ENCODE measurements at regions not wholly inside any gene's neighbourhood (a gene's known extent, or its start where the extent isn't known, plus 50 kb on each side); places are given as distances from the start of the nearest gene placed in this dataset.

DNA sequence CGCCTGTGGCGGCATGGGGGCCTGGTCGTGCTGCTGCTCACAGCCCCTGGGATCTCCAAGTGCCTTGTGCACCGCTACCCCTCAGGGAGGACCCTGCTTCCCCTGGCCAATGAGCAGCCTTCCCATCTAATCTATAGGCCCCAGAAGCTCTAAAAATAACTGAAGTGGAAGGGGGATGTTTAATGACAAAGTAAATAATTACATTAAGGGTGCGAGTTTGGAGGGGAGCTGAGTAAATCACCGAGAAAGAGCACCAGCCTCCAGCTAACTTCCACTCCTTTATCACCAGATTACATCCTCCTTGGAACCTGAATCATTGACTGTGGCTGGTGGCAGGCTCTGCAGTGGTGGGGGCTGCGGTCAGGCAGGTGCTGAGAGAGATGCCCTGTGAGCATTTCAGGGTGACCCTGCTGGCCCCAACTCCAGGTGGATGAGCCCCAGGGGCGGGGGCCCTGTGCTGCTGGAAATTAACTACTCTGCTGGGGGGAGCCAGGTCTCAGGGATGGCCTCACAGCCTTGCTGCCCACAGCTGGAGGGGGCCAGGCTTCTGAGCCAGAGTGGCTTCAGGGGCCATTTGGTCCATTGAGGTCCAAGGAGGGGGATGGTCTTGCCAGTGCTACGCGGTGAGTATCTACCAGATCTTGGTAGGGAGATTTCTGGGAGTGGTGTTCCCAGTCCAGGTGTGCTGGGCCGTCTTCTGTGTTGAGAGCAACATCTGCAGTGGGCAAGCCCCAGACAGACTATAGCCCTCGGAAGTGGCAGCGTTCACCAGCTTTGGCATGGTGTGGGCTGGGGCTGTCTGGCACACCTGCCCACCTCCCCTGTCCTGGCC lies 74.2 kb downstream of the GLI2 start:
- no peak for DNase-seq

DNA sequence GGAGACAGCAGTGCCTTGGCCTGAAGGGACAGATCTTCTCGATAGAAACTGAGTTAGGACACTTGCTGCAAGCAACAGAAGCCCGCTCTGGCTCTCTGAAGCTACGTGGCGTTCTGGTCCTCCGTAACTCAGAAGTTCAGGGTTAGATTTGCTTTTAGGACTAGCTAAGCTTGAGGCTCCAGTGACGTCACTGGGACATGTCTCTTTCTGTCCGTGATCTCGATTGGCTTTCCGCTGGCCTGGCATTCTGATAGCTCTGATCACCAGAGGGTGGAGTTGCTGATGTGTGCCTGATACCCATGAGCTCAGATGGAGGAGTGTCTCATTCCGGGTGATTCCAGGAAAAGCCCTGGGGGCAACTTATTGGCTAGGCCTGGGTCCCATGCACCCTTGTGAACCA lies 75.0 kb downstream of the GLI2 start:
- no peak for DNase-seq

DNA sequence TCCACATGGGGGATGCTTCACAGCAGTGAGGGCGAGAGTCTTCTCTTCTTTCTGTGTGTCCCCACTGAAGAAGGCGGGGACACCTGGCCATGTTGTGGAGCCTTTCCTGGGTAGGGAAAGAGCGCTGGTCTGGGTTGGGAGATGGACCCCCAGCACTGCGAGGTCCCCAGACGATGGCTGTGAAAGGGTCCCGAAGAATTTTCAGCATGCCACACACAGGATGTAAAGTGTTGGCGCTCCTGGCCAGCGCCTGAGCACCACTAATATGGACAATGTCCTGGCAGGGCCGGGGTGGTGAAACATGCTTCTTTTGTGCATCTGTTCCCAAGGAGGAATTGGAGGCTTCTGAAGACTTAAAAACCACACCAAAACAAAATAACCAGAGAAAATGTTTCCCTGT lies 77.2 kb downstream of the GLI2 start:
- DNase-seq, result no peak

DNA sequence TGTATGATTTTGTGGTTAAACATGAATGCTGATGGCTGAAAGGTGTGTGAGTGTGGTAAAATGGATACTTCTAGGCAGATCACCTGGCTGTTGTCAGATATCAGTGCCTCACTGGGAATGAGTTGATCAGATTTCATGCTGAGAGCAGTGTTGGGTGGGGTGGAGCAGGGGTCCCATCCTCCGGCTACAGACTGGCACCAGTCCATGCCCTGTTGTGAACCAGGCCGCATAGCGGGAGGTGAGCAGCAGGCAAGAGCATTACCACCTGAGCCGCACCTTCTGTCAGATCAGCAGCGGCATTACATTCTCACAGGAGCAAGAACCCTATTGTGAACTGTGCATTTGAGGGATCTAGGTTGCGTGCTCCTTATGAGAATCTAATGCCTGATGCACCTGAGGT lies 78.7 kb downstream of the GLI2 start:
- DNase-seq, result no peak

DNA sequence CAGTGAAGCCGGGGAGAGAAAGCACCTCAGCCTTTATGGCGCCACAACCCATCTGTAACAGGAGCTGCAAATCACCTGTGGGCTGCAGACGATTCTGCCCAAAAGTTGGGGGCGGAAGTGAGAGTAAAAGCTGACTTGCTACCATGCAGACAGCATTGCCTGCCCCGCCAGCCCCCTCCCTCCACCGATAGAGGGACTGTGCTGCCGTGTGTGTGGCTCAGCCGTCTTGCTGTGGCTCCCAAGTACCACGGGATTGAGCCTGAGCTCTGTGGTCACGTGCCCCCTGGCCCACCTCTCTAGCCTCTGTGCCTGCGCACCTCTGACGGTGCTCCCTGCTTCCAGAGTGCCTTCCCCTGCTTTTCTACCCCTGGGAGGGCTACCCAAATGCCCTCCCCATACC lies 79.6 kb downstream of the GLI2 start:
- no peak for DNase-seq

GRCh38 chr2:120817136-120817955 lies 81.7 kb downstream of the GLI2 start:
- DNase-seq, result no peak

GRCh38 chr2:120817956-120818325 lies 82.3 kb downstream of the GLI2 start:
- DNase-seq, result no peak

DNA sequence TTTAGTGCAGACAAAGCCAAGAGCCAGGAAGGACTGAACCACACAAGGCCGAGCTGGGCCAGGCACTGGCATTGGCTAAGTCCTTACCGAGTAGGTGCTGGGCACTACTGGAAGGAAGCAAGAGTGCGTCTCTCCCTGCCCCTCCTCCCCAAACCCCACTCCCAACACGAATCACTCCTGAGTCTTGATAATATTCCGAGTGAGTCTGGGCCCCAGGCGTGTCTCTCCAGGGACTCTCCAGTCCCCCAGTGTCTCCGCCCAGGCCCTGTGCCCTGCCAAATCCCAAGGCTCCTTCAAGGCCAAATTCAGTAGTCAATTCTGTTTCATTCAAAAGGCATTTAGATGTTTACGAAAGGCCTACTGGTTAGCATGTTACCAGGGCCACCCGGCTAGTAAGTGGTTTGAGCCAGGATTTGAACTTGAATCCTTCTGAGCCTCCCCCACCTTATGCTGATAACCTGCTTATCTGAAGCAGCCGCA lies 82.8 kb downstream of the GLI2 start:
- no peak for DNase-seq

- DNase-seq, result no peak
Observed at GRCh38 chr2:120819720-120820210, 84.1 kb downstream of the GLI2 start.

- no peak for DNase-seq
Observed at GRCh38 chr2:120820263-120820952, 84.7 kb downstream of the GLI2 start.

DNA sequence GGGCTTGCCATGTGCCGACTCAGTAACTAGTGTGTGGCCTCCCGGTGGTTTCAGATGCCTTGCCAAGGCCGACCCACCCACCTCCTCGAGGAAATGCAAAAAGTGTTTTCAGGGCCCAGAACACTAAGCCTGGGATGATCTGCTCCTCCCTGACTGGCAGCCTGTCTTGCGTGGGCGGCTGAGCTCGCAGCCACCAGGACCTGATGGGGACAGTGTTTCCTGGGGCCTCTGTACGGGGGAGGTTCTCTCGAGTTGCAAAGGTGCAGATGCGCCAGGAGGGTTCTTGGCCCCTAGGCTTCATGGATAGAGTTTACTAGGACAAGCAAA lies 85.2 kb downstream of the GLI2 start:
- DNase-seq, result no peak

- DNase-seq, result no peak
Observed at GRCh38 chr2:120821446-120822160, 85.9 kb downstream of the GLI2 start.

GRCh38 chr2:120822933-120823332 lies 87.3 kb downstream of the GLI2 start:
- DNase-seq, result no peak

DNA sequence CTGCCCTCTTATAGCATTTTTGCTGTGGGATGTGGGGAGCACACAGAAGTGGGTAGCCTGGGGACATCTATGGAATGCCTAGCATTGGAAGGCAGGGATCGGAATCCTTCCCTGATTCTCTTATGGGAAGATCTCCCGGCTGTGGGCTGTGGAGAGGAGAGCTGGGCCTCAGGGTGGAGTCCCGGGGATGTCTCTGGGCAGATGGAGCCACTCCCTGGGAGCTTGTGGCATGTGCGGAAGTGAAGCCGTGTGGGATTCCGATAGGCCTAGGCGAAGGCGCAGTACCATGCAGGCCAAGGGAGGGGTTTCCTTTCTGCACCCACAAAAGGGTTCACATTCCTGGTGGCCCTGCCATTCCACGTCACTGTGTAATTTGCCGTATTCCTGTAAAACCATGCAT lies 87.9 kb downstream of the GLI2 start:
- DNase-seq, result no peak

DNA sequence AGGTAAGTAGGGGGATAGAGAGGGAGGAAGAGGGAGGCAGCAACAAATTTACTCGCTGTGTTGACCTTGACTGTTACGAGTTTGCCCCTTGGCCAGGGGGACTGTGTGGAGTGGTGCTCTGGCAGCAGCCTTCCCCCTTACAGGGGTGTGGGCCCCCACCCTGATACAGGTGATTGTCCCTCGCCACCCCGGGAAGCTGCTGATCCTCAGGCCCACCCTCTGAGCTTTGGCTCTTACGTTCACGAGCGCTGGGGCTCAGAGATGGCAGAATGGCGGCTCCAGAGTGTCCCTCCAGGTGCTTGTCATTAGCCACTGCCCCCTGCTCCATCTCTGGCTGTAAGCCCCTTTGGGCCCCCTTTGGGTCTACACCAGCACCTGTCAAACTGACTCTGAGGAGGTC lies 88.6 kb downstream of the GLI2 start:
- DNase-seq, result no peak

DNA sequence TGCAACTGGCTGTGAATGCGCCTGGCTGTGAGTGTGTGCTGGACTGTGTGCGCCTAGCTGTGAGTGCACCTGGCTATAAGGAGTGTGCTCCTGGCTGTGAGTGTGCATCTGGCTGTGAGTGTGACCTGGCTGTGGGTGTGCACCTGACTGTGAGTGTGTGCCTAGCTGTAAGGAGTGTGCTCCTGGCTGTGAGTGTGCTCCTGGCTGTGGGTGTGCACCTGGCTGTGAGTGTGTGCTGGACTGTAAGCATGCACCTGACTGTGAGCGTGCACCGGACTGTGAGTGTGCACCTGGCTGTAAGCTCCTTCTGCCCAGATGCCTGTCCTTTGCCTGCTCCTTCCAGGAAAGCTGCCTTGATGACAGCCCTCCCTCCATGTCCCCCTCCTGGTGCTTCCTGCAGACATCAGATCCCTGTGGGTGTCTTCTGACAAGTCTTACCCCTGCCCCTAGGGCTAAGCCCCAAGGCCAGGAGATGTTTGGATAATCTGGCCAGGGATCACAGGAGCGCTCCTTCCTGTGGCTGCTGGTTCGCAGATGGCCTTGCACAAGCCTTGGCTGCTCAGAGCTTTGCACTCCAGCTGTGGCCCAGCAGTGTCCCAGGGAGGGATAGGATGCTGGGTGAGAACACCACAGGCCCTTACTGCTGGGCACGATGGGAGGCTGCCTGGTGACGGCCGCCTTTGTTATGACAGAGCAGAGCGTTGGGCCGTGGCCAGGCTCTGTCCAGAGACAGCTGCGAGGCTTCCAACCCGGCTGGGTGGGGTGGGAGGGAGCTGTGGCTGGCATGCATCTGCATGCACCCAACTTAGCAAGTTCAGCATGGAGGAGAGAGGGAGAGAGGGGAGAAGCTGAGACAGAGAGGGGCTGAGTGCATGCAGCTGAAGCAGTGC lies 89.9 kb downstream of the GLI2 start:
- no peak for DNase-seq

DNA sequence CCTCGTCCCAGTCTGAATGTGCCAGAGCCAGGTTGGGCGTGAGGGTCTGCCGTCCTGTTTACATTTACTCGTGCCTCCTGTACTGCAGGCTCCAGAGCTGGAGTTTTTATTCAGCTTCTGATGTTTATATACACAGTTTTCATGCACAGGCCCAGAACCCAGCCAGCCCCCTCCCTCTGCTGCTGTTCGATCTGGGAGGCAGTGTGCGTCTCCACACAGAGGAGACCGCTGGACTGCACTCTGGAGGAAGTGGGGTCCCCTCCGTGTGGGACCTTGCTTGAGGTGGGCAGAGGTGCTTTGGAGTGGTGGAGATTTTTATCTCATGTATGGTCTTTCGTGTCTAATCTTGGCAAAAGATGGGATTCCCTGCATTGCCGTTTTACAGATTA lies 90.6 kb downstream of the GLI2 start:
- no peak for DNase-seq

DNA sequence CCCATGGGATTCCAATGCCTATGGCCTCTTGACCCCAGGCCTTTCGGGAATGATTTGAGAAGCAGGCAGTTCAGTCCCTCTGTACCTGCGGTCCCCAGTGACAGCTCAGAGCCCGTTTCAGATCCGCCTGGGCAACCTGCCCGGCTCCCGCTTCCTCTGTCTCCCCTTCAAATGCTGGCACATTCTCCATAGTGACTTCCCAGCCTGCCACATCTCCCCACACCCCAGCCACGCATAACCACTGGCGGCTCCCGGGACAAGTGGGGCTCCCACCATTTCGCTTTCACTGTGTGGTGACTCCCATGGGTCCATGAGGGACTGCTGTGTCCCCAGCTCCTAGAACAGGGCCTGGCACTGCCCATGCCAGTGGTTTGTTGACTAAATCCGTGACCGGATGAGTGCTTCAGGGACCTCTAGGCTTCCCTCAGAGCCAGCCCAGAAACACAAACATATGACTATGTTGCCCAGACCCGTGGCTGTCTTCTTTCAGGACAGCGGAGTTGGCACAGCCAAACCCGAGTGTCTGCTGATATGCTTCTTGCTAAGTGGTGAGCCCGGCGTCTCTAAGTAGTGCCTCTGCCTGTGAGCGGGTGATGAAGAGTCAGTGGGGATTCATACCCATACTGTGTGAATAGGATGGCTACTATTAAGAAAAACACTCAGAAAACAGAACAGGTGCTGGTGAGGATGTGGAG lies 91.2 kb downstream of the GLI2 start:
- no peak for DNase-seq

- no peak for DNase-seq
Observed at GRCh38 chr2:120828066-120828465, 92.4 kb downstream of the GLI2 start.

GRCh38 chr2:120828829-120829632 lies 93.4 kb downstream of the GLI2 start:
- no peak for DNase-seq

Data from CD4-positive, alpha-beta T cell treated with Interleukin-15 for 1 hour (primary cell).